Activated naive CD8-positive, alpha-beta T cell treated with anti-CD3 and anti-CD28 coated beads, Interleukin-2, amount 50 U/mL, for 24 hours (primary cell): ENCODE measurements at regions not wholly inside any gene's neighbourhood (a gene's known extent, or its start where the extent isn't known, plus 50 kb on each side); places are given as distances from the start of the nearest gene placed in this dataset.

Experiments used
- ATAC-seq: fragments of 150-1000 bp; cut with Tn5 transposase; one replicate; pipeline ENCODE4 v1.10.0; 2021
- DNase-seq: peaks from one replicate; pipeline ENCODE4 v3.0.0; 2021
- H3K27ac Mint-ChIP-seq: one replicate; pipeline ENCODE4 v1.8.0; 2021; ENCODE audit warnings: mild to moderate bottlenecking, mixed read lengths
- H3K27me3 Mint-ChIP-seq: one replicate; pipeline ENCODE4 v1.8.0; 2021; ENCODE audit warnings: mixed read lengths
- H3K36me3 Mint-ChIP-seq: one replicate; pipeline ENCODE4 v1.8.0; 2021; ENCODE audit warnings: low read depth, mixed read lengths
- H3K4me1 Mint-ChIP-seq: one replicate; pipeline ENCODE4 v1.8.0; 2021; ENCODE audit warnings: mixed read lengths
- H3K4me3 Mint-ChIP-seq: one replicate; pipeline ENCODE4 v1.8.0; 2021; ENCODE audit warnings: mild to moderate bottlenecking, moderate library complexity, mixed read lengths
- H3K9me3 Mint-ChIP-seq: one replicate; pipeline ENCODE4 v1.8.0; 2021; ENCODE audit warnings: mixed read lengths

GRCh38 chr14:98855926-98856715, 415.9 kb downstream of the BCL11B start:
- no peak overlapping the region for H3K27ac Mint-ChIP-seq

GRCh38 chr14:98858158-98858557, 413.8 kb downstream of the BCL11B start:
- Mint-ChIP-seq H3K27me3 (no peaks in the 10 kb centered on the region), H3K27ac (no peak overlapping the region), H3K36me3 (no peaks in the 10 kb centered on the region), H3K4me1 (no peaks in the 10 kb centered on the region), H3K9me3 (no peaks in the 10 kb centered on the region), H3K4me3 (no peak overlapping the region)
- ATAC-seq = no peak
- no peak for DNase-seq

More at GRCh38 chr14:98855926-98856715, 415.9 kb downstream of the BCL11B start:
- Mint-ChIP-seq H3K9me3 (no peaks in the 10 kb centered on the region), H3K4me1 (no peaks in the 10 kb centered on the region), H3K27me3 (no peaks in the 10 kb centered on the region), H3K36me3 (no peaks in the 10 kb centered on the region), H3K4me3 (no peak overlapping the region)
- no peak for ATAC-seq
- no peak for DNase-seq

GRCh38 chr14:98858561-98858960, 413.4 kb downstream of the BCL11B start:
- Mint-ChIP-seq H3K4me3 (no peak overlapping the region), H3K27me3 (no peaks in the 10 kb centered on the region), H3K27ac (no peak overlapping the region), H3K36me3 (no peaks in the 10 kb centered on the region), H3K4me1 (no peaks in the 10 kb centered on the region), H3K9me3 (no peaks in the 10 kb centered on the region)
- ATAC-seq = no peak
- no peak for DNase-seq

- Mint-ChIP-seq H3K4me1 (no peaks in the 10 kb centered on the region), H3K36me3 (no peaks in the 10 kb centered on the region), H3K27me3 (no peaks in the 10 kb centered on the region), H3K4me3 (no peak overlapping the region), H3K27ac (no peak overlapping the region), H3K9me3 (no peaks in the 10 kb centered on the region)
- no peak for DNase-seq
- no peak for ATAC-seq
Observed at GRCh38 chr14:98859301-98859700, 412.7 kb downstream of the BCL11B start.

- Mint-ChIP-seq H3K27me3 (no peaks in the 10 kb centered on the region), H3K36me3 (no peaks in the 10 kb centered on the region), H3K4me1 (peaks cover 4% of the 10 kb centered on the region), H3K27ac (no peak overlapping the region), H3K4me3 (no peak overlapping the region), H3K9me3 (no peaks in the 10 kb centered on the region)
- no peak for DNase-seq
- ATAC-seq = no peak
Observed at GRCh38 chr14:98864211-98864610, 407.8 kb downstream of the BCL11B start.

- Mint-ChIP-seq H3K4me1 (peaks cover 4% of the 10 kb centered on the region), H3K9me3 (no peaks in the 10 kb centered on the region)
Observed at GRCh38 chr14:98867146-98867545, 404.9 kb downstream of the BCL11B start.

GRCh38 chr14:98867726-98868125, 404.3 kb downstream of the BCL11B start:
- no peaks in the 10 kb centered on the region for H3K9me3 Mint-ChIP-seq
- no peak for ATAC-seq
- no peak overlapping the region for H3K4me3 Mint-ChIP-seq
- DNase-seq = no peak
- H3K27me3 Mint-ChIP-seq = no peaks in the 10 kb centered on the region
- no peaks in the 10 kb centered on the region for H3K36me3 Mint-ChIP-seq
- no peak overlapping the region for H3K27ac Mint-ChIP-seq
- peaks cover 4% of the 10 kb centered on the region for H3K4me1 Mint-ChIP-seq

More at GRCh38 chr14:98867146-98867545, 404.9 kb downstream of the BCL11B start:
- ATAC-seq (no peak), DNase-seq (no peak)
- no peaks in the 10 kb centered on the region for H3K36me3 Mint-ChIP-seq
- no peaks in the 10 kb centered on the region for H3K27me3 Mint-ChIP-seq
- H3K4me3 Mint-ChIP-seq = no peak overlapping the region
- H3K27ac Mint-ChIP-seq = no peak overlapping the region

GRCh38 chr14:98868866-98869265, 403.1 kb downstream of the BCL11B start:
- Mint-ChIP-seq H3K4me1 (peaks cover 4% of the 10 kb centered on the region), H3K27ac (no peak overlapping the region), H3K9me3 (no peaks in the 10 kb centered on the region), H3K27me3 (no peaks in the 10 kb centered on the region), H3K36me3 (no peaks in the 10 kb centered on the region), H3K4me3 (no peak overlapping the region)
- ATAC-seq = no peak
- no peak for DNase-seq

- Mint-ChIP-seq H3K27ac (no peak overlapping the region), H3K4me1 (peaks cover 4% of the 10 kb centered on the region)
- DNase-seq = no peak
Observed at GRCh38 chr14:98871796-98872195, 400.2 kb downstream of the BCL11B start.

GRCh38 chr14:98877065-98877464, 394.9 kb downstream of the BCL11B start:
- Mint-ChIP-seq H3K9me3 (peaks cover 24% of the 10 kb centered on the region), H3K4me1 (no peaks in the 10 kb centered on the region), H3K4me3 (no peak overlapping the region), H3K36me3 (peaks cover 3% of the 10 kb centered on the region), H3K27ac (no peak overlapping the region), H3K27me3 (no peaks in the 10 kb centered on the region)
- DNase-seq (no peak), ATAC-seq (no peak)

More at GRCh38 chr14:98871796-98872195, 400.2 kb downstream of the BCL11B start:
- Mint-ChIP-seq H3K4me3 (no peak overlapping the region), H3K27me3 (no peaks in the 10 kb centered on the region), H3K9me3 (peaks cover 5% of the 10 kb centered on the region), H3K36me3 (no peaks in the 10 kb centered on the region)
- no peak for ATAC-seq

- H3K4me3 Mint-ChIP-seq = no peak overlapping the region
- peaks cover 3% of the 10 kb centered on the region for H3K36me3 Mint-ChIP-seq
- H3K27me3 Mint-ChIP-seq = no peaks in the 10 kb centered on the region
- no peak overlapping the region for H3K27ac Mint-ChIP-seq
- DNase-seq (no peak), ATAC-seq (no peak)
- peaks cover 24% of the 10 kb centered on the region for H3K9me3 Mint-ChIP-seq
- H3K4me1 Mint-ChIP-seq = no peaks in the 10 kb centered on the region
Observed at GRCh38 chr14:98878282-98878681, 393.7 kb downstream of the BCL11B start.

- Mint-ChIP-seq H3K4me3 (no peak overlapping the region), H3K27me3 (no peaks in the 10 kb centered on the region), H3K27ac (no peak overlapping the region), H3K9me3 (no peaks in the 10 kb centered on the region), H3K36me3 (no peaks in the 10 kb centered on the region), H3K4me1 (peaks cover 2% of the 10 kb centered on the region)
- DNase-seq (no peak), ATAC-seq (no peak)
Observed at GRCh38 chr14:98886982-98887381, 385.0 kb downstream of the BCL11B start.

- Mint-ChIP-seq H3K27me3 (no peaks in the 10 kb centered on the region), H3K4me3 (no peak overlapping the region), H3K4me1 (peaks cover 2% of the 10 kb centered on the region), H3K9me3 (no peaks in the 10 kb centered on the region), H3K36me3 (no peaks in the 10 kb centered on the region), H3K27ac (no peak overlapping the region)
- ATAC-seq (no peak), DNase-seq (no peak)
Observed at GRCh38 chr14:98888281-98888680, 383.7 kb downstream of the BCL11B start.

GRCh38 chr14:98888927-98889835, 382.8 kb downstream of the BCL11B start:
- Mint-ChIP-seq H3K4me1 (peaks cover 2% of the 10 kb centered on the region), H3K36me3 (no peaks in the 10 kb centered on the region), H3K4me3 (no peak overlapping the region), H3K27ac (no peak overlapping the region), H3K27me3 (no peaks in the 10 kb centered on the region), H3K9me3 (no peaks in the 10 kb centered on the region)
- ATAC-seq (no peak), DNase-seq (no peak)

- Mint-ChIP-seq H3K27me3 (no peaks in the 10 kb centered on the region), H3K4me3 (no peak overlapping the region), H3K4me1 (peaks cover 2% of the 10 kb centered on the region), H3K36me3 (no peaks in the 10 kb centered on the region), H3K9me3 (no peaks in the 10 kb centered on the region), H3K27ac (no peak overlapping the region)
- ATAC-seq (no peak), DNase-seq (no peak)
Observed at GRCh38 chr14:98889836-98890185, 382.2 kb downstream of the BCL11B start.
